WERI-Rb-1 (cell line): ENCODE measurements at regions not wholly inside any gene's neighbourhood (a gene's known extent, or its start where the extent isn't known, plus 50 kb on each side); places are given as distances from the start of the nearest gene placed in this dataset.

ENCODE experiments used
- DNase-seq: peaks from one replicate; pipeline ENCODE4 v3.0.0-alpha.2; 2020
- H3K27ac ChIP-seq: fragments of 250-450 bp; sonication (Bioruptor Pico); 2 replicates; pipeline ENCODE4 v1.5.1; 2020; ENCODE audit warnings: mild to moderate bottlenecking, moderate library complexity
- H3K27me3 ChIP-seq: fragments of 250-450 bp; sonication (Bioruptor Pico); 2 replicates; pipeline ENCODE4 v1.5.1; 2021; ENCODE audit warnings: mild to moderate bottlenecking, low read depth, moderate library complexity; ENCODE audit not compliant: insufficient read depth, severe bottlenecking
- H3K36me3 ChIP-seq: fragments of 250-450 bp; sonication (Bioruptor Pico); 2 replicates; pipeline ENCODE4 v1.5.1; 2020; ENCODE audit warnings: mild to moderate bottlenecking, moderate library complexity
- H3K4me3 ChIP-seq: 2 replicates; pipeline ENCODE4 v1.5.1; 2011; ENCODE audit warnings: low read depth, mild to moderate bottlenecking, control low read depth, low read length
- H3K9me3 ChIP-seq: fragments of 250-450 bp; sonication (Bioruptor Pico); 2 replicates; pipeline ENCODE4 v1.5.1; 2021; ENCODE audit warnings: mild to moderate bottlenecking, moderate library complexity; ENCODE audit not compliant: severe bottlenecking
- CTCF ChIP-seq: IDR thresholded peaks from 2 replicates; pipeline ENCODE4 v1.5.1; 2011; ENCODE audit warnings: low read depth, mild to moderate bottlenecking, control low read depth, inconsistent platforms, low read length

- no peaks in the 10 kb centered on the region for H3K27me3 ChIP-seq
- DNase-seq = no peak
- no peak for TF ChIP-seq CTCF
- no peaks in the 10 kb centered on the region for H3K36me3 ChIP-seq
- no peak overlapping the region for H3K27ac ChIP-seq
- no peak overlapping the region for H3K4me3 ChIP-seq
- H3K9me3 ChIP-seq = no peaks in the 10 kb centered on the region
Measured at GRCh38 chr6:148617530-148617929, 129.3 kb upstream of the UST start.

GRCh38 chr6:148619891-148620290 lies 126.9 kb upstream of the UST start:
- no peak overlapping the region for H3K4me3 ChIP-seq
- no peak for TF ChIP-seq CTCF
- no peak overlapping the region for H3K27ac ChIP-seq
- H3K27me3 ChIP-seq = no peaks in the 10 kb centered on the region
- no peaks in the 10 kb centered on the region for H3K36me3 ChIP-seq
- no peaks in the 10 kb centered on the region for H3K9me3 ChIP-seq
- DNase-seq = no peak

GRCh38 chr6:148620579-148621298 lies 126.1 kb upstream of the UST start:
- no peak for DNase-seq
- H3K4me3 ChIP-seq = no peak overlapping the region
- H3K27ac ChIP-seq = no peak overlapping the region

GRCh38 chr6:148625609-148626008 lies 121.2 kb upstream of the UST start:
- DNase-seq = no peak
- Histone ChIP-seq H3K4me3 (no peak overlapping the region), H3K36me3 (no peaks in the 10 kb centered on the region), H3K9me3 (no peaks in the 10 kb centered on the region), H3K27ac (no peak overlapping the region), H3K27me3 (no peaks in the 10 kb centered on the region)
- TF ChIP-seq CTCF = no peak

More at GRCh38 chr6:148620579-148621298, 126.1 kb upstream of the UST start:
- no peaks in the 10 kb centered on the region for H3K36me3 ChIP-seq
- no peak for TF ChIP-seq CTCF
- no peaks in the 10 kb centered on the region for H3K27me3 ChIP-seq
- no peaks in the 10 kb centered on the region for H3K9me3 ChIP-seq

- Histone ChIP-seq H3K36me3 (no peaks in the 10 kb centered on the region), H3K9me3 (no peaks in the 10 kb centered on the region), H3K27ac (no peak overlapping the region), H3K4me3 (no peak overlapping the region), H3K27me3 (no peaks in the 10 kb centered on the region)
- TF ChIP-seq CTCF = no peak
- DNase-seq = no peak
Measured at GRCh38 chr6:148628251-148628650, 118.6 kb upstream of the UST start.

GRCh38 chr6:148629181-148629580 lies 117.6 kb upstream of the UST start:
- Histone ChIP-seq H3K4me3 (no peak overlapping the region), H3K27ac (no peak overlapping the region), H3K27me3 (no peaks in the 10 kb centered on the region), H3K36me3 (no peaks in the 10 kb centered on the region), H3K9me3 (no peaks in the 10 kb centered on the region)
- no peak for TF ChIP-seq CTCF
- DNase-seq = no peak
